HCT116 (cell line): ENCODE measurements at regions not wholly inside any gene's neighbourhood (a gene's known extent, or its start where the extent isn't known, plus 50 kb on each side); places are given as distances from the start of the nearest gene placed in this dataset.
A peak's percentile ranks its signal among the peaks of the same experiment; 100 is the strongest.

ENCODE experiments used
- ATAC-seq: fragments of 200-7000 bp; cut with Tn5 transposase; 2 replicates; pipeline ENCODE4 v1.9.1; 2020; ENCODE audit warnings: mild to moderate bottlenecking, moderate library complexity
- BruUV-seq: library from RNA; stranded (reverse); fragments of 400-500 nt; replicated peaks from 2 replicates; lab custom pipeline; 2021; lab: Mats Ljungman, UMichigan
- CTCF ChIA-PET: fragments of 300-600 bp; sonication (Branson Sonifier 250); formaldehyde crosslinking; loops from one replicate; lab custom pipeline; 2021; ENCODE audit warnings: antibody characterized with exemption; lab: Charles Lee
- POLR2A ChIA-PET: fragments of 300-600, 350-600 bp; sonication (Branson Sonifier 250); formaldehyde crosslinking; loops from one replicate; lab custom pipeline; 2021; ENCODE audit warnings: antibody characterized with exemption; lab: Charles Lee
- RAD21 ChIA-PET, 2 experiments: fragments of 300-600 bp; sonication (Branson Sonifier 250); formaldehyde crosslinking; loops; one replicate each; lab custom pipeline; 2023; ENCODE audit warnings: low total read pairs in 2 of 2; ENCODE audit not compliant: uncharacterized antibody in 2 of 2, unreplicated experiment in 2 of 2, low non-redundant PET in 1 of 2; lab: Charles Lee
- DNase-seq: peaks from one replicate; pipeline ENCODE4 v3.0.0-alpha.2; 2010; ENCODE audit warnings: low read depth, low spot score
- H2AFZ ChIP-seq: fragments of 200-600 bp; shearing (Covaris generic), sonication (generic); 2 replicates; pipeline ENCODE4 v1.6.1; 2017; ENCODE audit warnings: low read depth, mixed run types, mixed read lengths, antibody characterized with exemption, low read length; ENCODE audit not compliant: poor library complexity, severe bottlenecking
- H3K27ac ChIP-seq: 2 replicates; pipeline ENCODE4 v1.5.1; 2012; ENCODE audit warnings: low read depth, low read length
- H3K27me3 ChIP-seq: fragments of 200-600 bp; sonication (generic); 2 replicates; pipeline ENCODE4 v1.6.1; 2016; ENCODE audit warnings: mixed run types, low read length, mixed read lengths; ENCODE audit not compliant: insufficient read depth
- H3K36me3 ChIP-seq, 2 experiments: fragments of 200-500 bp in 1 of 2; fragments of 200-600 bp in 1 of 2; sonication (Bioruptor generic) in 1 of 2; sonication (generic) in 1 of 2; 2 replicates each; pipeline versions ENCODE4 v1.5.1 to v1.6.1; 2014 to 2016; ENCODE audit warnings: low read length in 2 of 2, inconsistent platforms in 1 of 2, mixed read lengths in 1 of 2, mixed run types in 1 of 2; ENCODE audit not compliant: insufficient read depth in 2 of 2, control insufficient read depth in 1 of 2
- H3K4me1 ChIP-seq, 2 experiments: fragments of 200-600 bp in 1 of 2; sonication (generic) in 1 of 2; 2 replicates each; pipeline versions ENCODE4 v1.5.1 to v1.6.1; 2012 to 2017; ENCODE audit warnings: low read length in 2 of 2, inconsistent platforms in 1 of 2, mild to moderate bottlenecking in 1 of 2, mixed read lengths in 1 of 2, mixed run types in 1 of 2, moderate library complexity in 1 of 2; ENCODE audit not compliant: insufficient read depth in 2 of 2, control insufficient read depth in 1 of 2
- H3K4me2 ChIP-seq: fragments of 200-600 bp; sonication (generic); 2 replicates; pipeline ENCODE4 v1.6.1; 2017; ENCODE audit warnings: mixed run types, low read length, mixed read lengths
- H3K4me3 ChIP-seq, 2 experiments: fragments of 200-600 bp in 1 of 2; sonication (generic) in 1 of 2; replicated peaks in 1 of 2; 2 replicates each; pipeline ENCODE4 v1.5.1; 2011 to 2016; ENCODE audit warnings: low read length in 2 of 2, control low read depth in 1 of 2, low read depth in 1 of 2, mild to moderate bottlenecking in 1 of 2, mixed read lengths in 1 of 2, mixed run types in 1 of 2
- H3K79me2 ChIP-seq: fragments of 200-600 bp; sonication (generic); 2 replicates; pipeline ENCODE4 v1.6.1; 2017; ENCODE audit warnings: mild to moderate bottlenecking, mixed run types, low read length, moderate library complexity, mixed read lengths; ENCODE audit not compliant: insufficient read depth
- H3K9ac ChIP-seq: fragments of 200-600 bp; sonication (generic); 2 replicates; pipeline ENCODE4 v1.6.1; 2016; ENCODE audit warnings: low read length, mixed read lengths
- H3K9me2 ChIP-seq: fragments of 200-600 bp; sonication (generic), shearing (Covaris generic); 2 replicates; pipeline ENCODE4 v1.6.1; 2017; ENCODE audit warnings: mixed run types, mild to moderate bottlenecking, moderate library complexity; ENCODE audit not compliant: insufficient read depth
- H3K9me3 ChIP-seq, 2 experiments: fragments of 200-500 bp in 1 of 2; fragments of 200-600 bp in 1 of 2; sonication (Bioruptor generic) in 1 of 2; sonication (generic) in 1 of 2; 2 replicates each; pipeline ENCODE4 v1.6.1; 2014 to 2017; ENCODE audit warnings: low read length in 2 of 2, mixed read lengths in 2 of 2, inconsistent platforms in 1 of 2, low read depth in 1 of 2, mild to moderate bottlenecking in 1 of 2, mixed run types in 1 of 2, moderate library complexity in 1 of 2; ENCODE audit not compliant: control insufficient read depth in 1 of 2, insufficient read depth in 1 of 2
- H4K20me1 ChIP-seq: fragments of 200-600 bp; sonication (generic), shearing (Covaris generic); 2 replicates; pipeline ENCODE4 v1.6.1; 2017; ENCODE audit warnings: mixed run types, mild to moderate bottlenecking, moderate library complexity; ENCODE audit not compliant: insufficient read depth
- CBX3 ChIP-seq: IDR thresholded peaks from 2 replicates; pipeline ENCODE4 v1.6.1; 2012; ENCODE audit warnings: low read depth
- CTCF ChIP-seq, 3 experiments: fragments of 200-600 bp in 1 of 3; sonication (generic) in 1 of 3; IDR thresholded peaks in 2 of 3; conservative IDR thresholded peaks in 1 of 3; 2 replicates each; pipeline ENCODE4 v1.5.1; 2012 to 2017; ENCODE audit warnings: low read depth in 2 of 3, low read length in 2 of 3, antibody characterized with exemption in 1 of 3, borderline replicate concordance in 1 of 3, control low read depth in 1 of 3, mild to moderate bottlenecking in 1 of 3, mixed read lengths in 1 of 3, mixed run types in 1 of 3, moderate library complexity in 1 of 3; ENCODE audit not compliant: insufficient read depth in 1 of 3
- EGR1 ChIP-seq: IDR thresholded peaks from 2 replicates; pipeline ENCODE4 v1.6.1; 2012; ENCODE audit warnings: low read depth
- EZH2 ChIP-seq: fragments of 200-600 bp; sonication (generic); IDR thresholded peaks from 2 replicates; pipeline ENCODE4 v1.6.1; 2017; ENCODE audit warnings: antibody characterized with exemption, mixed run types
- EZH2phosphoT487 ChIP-seq: fragments of 200-600 bp; IDR thresholded peaks from 2 replicates; pipeline ENCODE4 v1.6.1; 2018; ENCODE audit warnings: antibody characterized with exemption, borderline replicate concordance
- FOSL1 ChIP-seq: IDR thresholded peaks from 2 replicates; pipeline ENCODE4 v1.6.1; 2012; ENCODE audit warnings: low read depth
- JUND ChIP-seq: IDR thresholded peaks from 2 replicates; pipeline ENCODE4 v1.6.1; 2012
- MAX ChIP-seq: IDR thresholded peaks from 2 replicates; pipeline ENCODE4 v1.6.1; 2012
- RAD21 ChIP-seq: IDR thresholded peaks from 2 replicates; pipeline ENCODE4 v1.6.1; 2012; ENCODE audit warnings: low read depth, mild to moderate bottlenecking
- REST ChIP-seq: IDR thresholded peaks from 2 replicates; pipeline ENCODE4 v1.6.1; 2012; ENCODE audit warnings: low read depth
- SP1 ChIP-seq: IDR thresholded peaks from 2 replicates; pipeline ENCODE4 v1.6.1; 2012; ENCODE audit warnings: low read depth
- ZBTB33 ChIP-seq: IDR thresholded peaks from 2 replicates; pipeline ENCODE4 v1.6.1; 2011; ENCODE audit warnings: mild to moderate bottlenecking, low read length, moderate library complexity; ENCODE audit not compliant: insufficient replicate concordance; ENCODE audit errors: extremely low read depth
- ZFX ChIP-seq: fragments of 450-650 bp; IDR thresholded peaks from 2 replicates; pipeline ENCODE4 v1.6.1; 2017
- intact Hi-C: fragments of 100-400 bp; cut with micrococcal nuclease; formaldehyde crosslinking; loops from 2 replicates; pipeline ENCODE4 v1.10.0; 2022

- DNase-seq (peak; percentile 63), ATAC-seq (peak; percentile 86)
- no peak overlapping the region for H3K9ac ChIP-seq
- 0 out of 2 replicates have a peak, but pooled peaks have one; percentile 46 for TF ChIP-seq CBX3
- no peak for TF ChIP-seq ZBTB33
- TF ChIP-seq FOSL1, result peak; percentile 66
- TF ChIP-seq CTCF (IDR thresholded peaks at IDR 0.05 in 2 of 3, conservative IDR thresholded peaks at IDR 0.05 in 1 of 3; ENCODE audit: borderline replicate concordance in 1 of 3, insufficient read depth in 1 of 3, low read depth in 2 of 3, low read length in 2 of 3), result no peak
- peak; percentile 55 for TF ChIP-seq JUND
- no peak for TF ChIP-seq EZH2phosphoT487
- peak; percentile 32; the same call in 1 of the 2 replicates for TF ChIP-seq SP1
- TF ChIP-seq RAD21, result no peak
- 0 out of 2 replicates have a peak, but pooled peaks have one; percentile 21 for TF ChIP-seq MAX
- no peak for TF ChIP-seq EZH2
- peak; percentile 16 for TF ChIP-seq REST
- no peak for TF ChIP-seq ZFX
- TF ChIP-seq EGR1, result no peak
- peak overlapping the region; percentile 34; the same call in 1 of the 2 replicates for H3K4me2 ChIP-seq
- H3K4me1 ChIP-seq, result peaks cover 0 to 22% of the 10 kb centered on the region in 2 experiments; a peak in 2 of 4 replicates
- POLR2A ChIA-PET, result no interaction called here
- no peak overlapping the region for H2AFZ ChIP-seq
- no TSS peak for BruUV-seq
- CTCF ChIA-PET, result no interaction called here
- no peaks in the 10 kb centered on the region for H3K79me2 ChIP-seq
- intact Hi-C loops, result no loop called here
- H3K27me3 ChIP-seq, result no peaks in the 10 kb centered on the region
- no peak overlapping the region for H3K27ac ChIP-seq
- no peaks in the 10 kb centered on the region for H3K9me3 ChIP-seq
- no peaks in the 10 kb centered on the region for H3K9me2 ChIP-seq
- H4K20me1 ChIP-seq, result no peaks in the 10 kb centered on the region
- H3K36me3 ChIP-seq, result no peaks in the 10 kb centered on the region
- RAD21 ChIA-PET, result no interaction called here
- H3K4me3 ChIP-seq, result no peak overlapping the region
Observed at GRCh38 chr16:48014349-48015135, 141.3 kb downstream of the ABCC12 start.
